IPS DF 6.9 (cell line): ENCODE measurements at regions not wholly inside any gene's neighbourhood (a gene's known extent, or its start where the extent isn't known, plus 50 kb on each side); places are given as distances from the start of the nearest gene placed in this dataset.

ENCODE experiments used
- DNase-seq: peaks from one replicate; pipeline ENCODE4 v3.0.0-alpha.2; 2013; ENCODE audit warnings: low read depth, low spot score
- H3K27ac ChIP-seq: one replicate; pipeline ENCODE4 v1.5.1; 2013; ENCODE audit warnings: low read length, control low read depth
- H3K27me3 ChIP-seq: 2 replicates; pipeline ENCODE4 v1.6.1; 2013; ENCODE audit warnings: mild to moderate bottlenecking, low read length; ENCODE audit not compliant: control insufficient read depth, insufficient read depth
- H3K36me3 ChIP-seq: 2 replicates; pipeline ENCODE4 v1.6.1; 2013; ENCODE audit warnings: low read length; ENCODE audit not compliant: control insufficient read depth, insufficient read depth
- H3K4me1 ChIP-seq: 2 replicates; pipeline ENCODE4 v1.6.1; 2013; ENCODE audit warnings: low read length; ENCODE audit not compliant: control insufficient read depth, insufficient read depth
- H3K4me3 ChIP-seq: 2 replicates; pipeline ENCODE4 v1.5.1; 2013; ENCODE audit warnings: mild to moderate bottlenecking, low read length
- H3K9me3 ChIP-seq: 2 replicates; pipeline ENCODE4 v1.6.1; 2013; ENCODE audit warnings: low read length, inconsistent platforms; ENCODE audit not compliant: control insufficient read depth, insufficient read depth
- WGBS: extraction: QIAGEN DNeasy Blood & Tissue Kit; methylation state at CpG from one replicate; pipeline ENCODE4 v1.1.7; 2013; ENCODE audit warnings: mixed read lengths, missing lambda C conversion rate; ENCODE audit not compliant: insufficient read length, insufficient coverage; 5-methylcytosine and 5-hydroxymethylcytosine counted together

GRCh38 chr2:224141304-224141703 lies 102.2 kb upstream of the SERPINE2 start:
- no peaks in the 10 kb centered on the region for H3K27me3 ChIP-seq
- H3K36me3 ChIP-seq, result no peaks in the 10 kb centered on the region
- WGBS, result 100% methylated on average over 1 of the region's 4 CpGs
- no peaks in the 10 kb centered on the region for H3K9me3 ChIP-seq
- H3K4me1 ChIP-seq, result no peaks in the 10 kb centered on the region
- no peak overlapping the region for H3K27ac ChIP-seq
- no peak overlapping the region for H3K4me3 ChIP-seq
- DNase-seq, result no peak

- no CpG with 5 or more reads among the region's 1 CpG for WGBS
- Histone ChIP-seq H3K4me1 (no peaks in the 10 kb centered on the region), H3K27me3 (no peaks in the 10 kb centered on the region), H3K9me3 (no peaks in the 10 kb centered on the region), H3K36me3 (no peaks in the 10 kb centered on the region), H3K27ac (no peak overlapping the region), H3K4me3 (no peak overlapping the region)
- DNase-seq, result no peak
These were observed 98.1 kb upstream of the SERPINE2 start for GRCh38 chr2:224137208-224137607.

GRCh38 chr2:224136396-224136795 lies 97.3 kb upstream of the SERPINE2 start:
- Histone ChIP-seq H3K9me3 (no peaks in the 10 kb centered on the region), H3K36me3 (no peaks in the 10 kb centered on the region), H3K27ac (no peak overlapping the region), H3K27me3 (no peaks in the 10 kb centered on the region), H3K4me1 (no peaks in the 10 kb centered on the region), H3K4me3 (no peak overlapping the region)
- WGBS, result no CpG with 5 or more reads among the region's 4 CpGs
- no peak for DNase-seq

- WGBS, result no CpG with 5 or more reads among the region's 5 CpGs
- H3K27ac ChIP-seq, result no peak overlapping the region
- H3K4me3 ChIP-seq, result no peak overlapping the region
- no peak for DNase-seq
- no peaks in the 10 kb centered on the region for H3K9me3 ChIP-seq
- H3K27me3 ChIP-seq, result no peaks in the 10 kb centered on the region
- no peaks in the 10 kb centered on the region for H3K36me3 ChIP-seq
- H3K4me1 ChIP-seq, result no peaks in the 10 kb centered on the region
These were observed 96.8 kb upstream of the SERPINE2 start for GRCh38 chr2:224135881-224136280.

GRCh38 chr2:224134003-224134734 lies 95.1 kb upstream of the SERPINE2 start:
- H3K4me1 ChIP-seq, result no peaks in the 10 kb centered on the region
- WGBS, result no CpG with 5 or more reads among the region's 4 CpGs
- no peak overlapping the region for H3K4me3 ChIP-seq
- no peaks in the 10 kb centered on the region for H3K27me3 ChIP-seq
- no peak for DNase-seq
- no peaks in the 10 kb centered on the region for H3K9me3 ChIP-seq
- no peaks in the 10 kb centered on the region for H3K36me3 ChIP-seq
- no peak overlapping the region for H3K27ac ChIP-seq

- no CpG with 5 or more reads among the region's 4 CpGs for WGBS
- H3K9me3 ChIP-seq, result no peaks in the 10 kb centered on the region
- DNase-seq, result no peak
- H3K36me3 ChIP-seq, result no peaks in the 10 kb centered on the region
- H3K27ac ChIP-seq, result no peak overlapping the region
- no peak overlapping the region for H3K4me3 ChIP-seq
- no peaks in the 10 kb centered on the region for H3K4me1 ChIP-seq
- no peaks in the 10 kb centered on the region for H3K27me3 ChIP-seq
These were observed 94.3 kb upstream of the SERPINE2 start for GRCh38 chr2:224133387-224133786.

- DNase-seq, result no peak
These were observed 88.9 kb upstream of the SERPINE2 start for GRCh38 chr2:224127871-224128501.

GRCh38 chr2:224126440-224126839 lies 87.4 kb upstream of the SERPINE2 start:
- no peak overlapping the region for H3K4me3 ChIP-seq
- no peaks in the 10 kb centered on the region for H3K4me1 ChIP-seq
- no peak for DNase-seq
- no peak overlapping the region for H3K27ac ChIP-seq
- WGBS, result no CpG with 5 or more reads among the region's 6 CpGs
- no peaks in the 10 kb centered on the region for H3K27me3 ChIP-seq
- H3K9me3 ChIP-seq, result no peaks in the 10 kb centered on the region
- no peaks in the 10 kb centered on the region for H3K36me3 ChIP-seq

More at GRCh38 chr2:224127871-224128501, 88.9 kb upstream of the SERPINE2 start:
- Histone ChIP-seq H3K9me3 (no peaks in the 10 kb centered on the region), H3K27ac (no peak overlapping the region), H3K4me3 (no peak overlapping the region), H3K27me3 (no peaks in the 10 kb centered on the region), H3K4me1 (no peaks in the 10 kb centered on the region), H3K36me3 (no peaks in the 10 kb centered on the region)
- 100% methylated on average over 1 of the region's 5 CpGs for WGBS

GRCh38 chr2:224126003-224126402 lies 86.9 kb upstream of the SERPINE2 start:
- no peaks in the 10 kb centered on the region for H3K4me1 ChIP-seq
- H3K9me3 ChIP-seq, result no peaks in the 10 kb centered on the region
- H3K4me3 ChIP-seq, result no peak overlapping the region
- no peaks in the 10 kb centered on the region for H3K36me3 ChIP-seq
- H3K27ac ChIP-seq, result no peak overlapping the region
- no peak for DNase-seq
- no CpG with 5 or more reads among the region's 5 CpGs for WGBS
- H3K27me3 ChIP-seq, result no peaks in the 10 kb centered on the region

GRCh38 chr2:224122542-224122941 lies 83.5 kb upstream of the SERPINE2 start:
- Histone ChIP-seq H3K27ac (no peak overlapping the region), H3K27me3 (no peaks in the 10 kb centered on the region), H3K4me3 (no peak overlapping the region), H3K9me3 (no peaks in the 10 kb centered on the region), H3K4me1 (no peaks in the 10 kb centered on the region), H3K36me3 (no peaks in the 10 kb centered on the region)
- no peak for DNase-seq
